ENCODE measurements at regions not wholly inside any gene's neighbourhood (a gene's known extent, or its start where the extent isn't known, plus 50 kb on each side); places are given as distances from the start of the nearest gene placed in this dataset.

- no peak overlapping the region for H4K8ac ChIP-seq (ENCODE audit: low read depth in 2 of 2, low read length in 2 of 2)
- no peaks in the 10 kb centered on the region for H3K4me1 ChIP-seq (ENCODE audit: control insufficient read depth, insufficient read depth, low read length)
- H3K9me1 ChIP-seq (ENCODE audit: insufficient read depth, low read length), result no peaks in the 10 kb centered on the region
- ChIA-PET CTCF (no interaction called here), POLR2A (ENCODE audit: unreplicated experiment) (no interaction called here)
- no peak overlapping the region for H3K4me2 ChIP-seq (ENCODE audit: low read depth, low read length)
- no peak overlapping the region for H2BK15ac ChIP-seq (ENCODE audit: low read depth, low read length)
- H2BK20ac ChIP-seq (ENCODE audit: low read depth, low read length), result no peak overlapping the region
- H4K5ac ChIP-seq (ENCODE audit: low read depth, low read length), result no peak overlapping the region
- H3K18ac ChIP-seq (ENCODE audit: low read depth, low read length), result no peak overlapping the region
- no peak overlapping the region for H3K56ac ChIP-seq (ENCODE audit: extremely low read depth, insufficient read depth, low read length)
- intact Hi-C loops (cut with micrococcal nuclease) (no loop called here), dilution Hi-C loops (cut with HindIII; ENCODE audit: low sequenced_read_pairs, unreplicated experiment) (no loop called here), in situ Hi-C loops (cut with MboI; ENCODE audit: low sequenced_read_pairs) (no loop called here)
- no peak overlapping the region for H4K91ac ChIP-seq (ENCODE audit: insufficient read depth, low read depth, low read length)
- no peaks in the 10 kb centered on the region for H3K79me1 ChIP-seq (ENCODE audit: low read depth in 1 of 2, low read length in 2 of 2)
- H3K14ac ChIP-seq (replicated peaks; ENCODE audit: low read depth, low read length), result no peak overlapping the region
- ATAC-seq (ENCODE audit: low read depth) (no peak), DNase-seq (no peak)
- peaks cover 20% of the 10 kb centered on the region for H3K27me3 ChIP-seq (ENCODE audit: control insufficient read depth, insufficient read depth, low read length)
- H2BK5ac ChIP-seq (ENCODE audit: low read depth, low read length, poor library complexity, severe bottlenecking), result no peak overlapping the region
- H3K23ac ChIP-seq (ENCODE audit: low read depth, low read length), result no peak overlapping the region
- H3K4me3 ChIP-seq (ENCODE audit: insufficient read depth, low read depth, low read length), result no peak overlapping the region
- H3K27ac ChIP-seq (ENCODE audit: insufficient read depth, low read length), result no peak overlapping the region
- no peaks in the 10 kb centered on the region for H3K9me3 ChIP-seq (ENCODE audit: control insufficient read depth, insufficient read depth, low read length)
- no peak overlapping the region for H2AK9ac ChIP-seq (replicated peaks; ENCODE audit: low read depth, low read length, poor library complexity)
- no peak for TF ChIP-seq RFX5 (IDR thresholded peaks at IDR 0.05; ENCODE audit: low read depth, low read length)
- no peak for TF ChIP-seq NFE2L2 (IDR thresholded peaks at IDR 0.05; ENCODE audit: low read depth, low read length)
- no peak for TF ChIP-seq SMC3 (IDR thresholded peaks at IDR 0.05; ENCODE audit: low read depth, low read length)
- peak overlapping the region; percentile 37 for H2AFZ ChIP-seq (replicated peaks; ENCODE audit: low read length, poor library complexity)
- H2BK120ac ChIP-seq (ENCODE audit: low read depth, low read length), result no peak overlapping the region
- no peak overlapping the region for H2AK5ac ChIP-seq (ENCODE audit: low read depth, low read length)
- no peaks in the 10 kb centered on the region for H4K20me1 ChIP-seq (ENCODE audit: insufficient read depth, low read length)
- no peak overlapping the region for H3K9ac ChIP-seq (ENCODE audit: low read depth, low read length)
- no TSS peak for BruUV-seq (replicated peaks)
- no peaks in the 10 kb centered on the region for H3K36me3 ChIP-seq (ENCODE audit: control insufficient read depth, insufficient read depth, low read length)
- no peak overlapping the region for H3K4ac ChIP-seq (ENCODE audit: low read depth, low read length)
- WGBS, 2 experiments (ENCODE audit: extremely low coverage in 2 of 2, insufficient read length in 1 of 2), result 43% methylated on average over 2 of the region's 6 CpGs; no CpG with 5 or more reads in 1 of the 2 experiments
These were observed 60.3 kb upstream of the GPR45 start for GRCh38 chr2:105181282-105181681.
